GM21515 (cell line): ENCODE measurements at regions not wholly inside any gene's neighbourhood (a gene's known extent, or its start where the extent isn't known, plus 50 kb on each side); places are given as distances from the start of the nearest gene placed in this dataset.

Source experiments
- ATAC-seq: cut with Tn5 transposase; IDR thresholded peaks from one replicate; pipeline ENCODE4 v1.9.1; 2021; ENCODE audit not compliant: unreplicated experiment

DNA sequence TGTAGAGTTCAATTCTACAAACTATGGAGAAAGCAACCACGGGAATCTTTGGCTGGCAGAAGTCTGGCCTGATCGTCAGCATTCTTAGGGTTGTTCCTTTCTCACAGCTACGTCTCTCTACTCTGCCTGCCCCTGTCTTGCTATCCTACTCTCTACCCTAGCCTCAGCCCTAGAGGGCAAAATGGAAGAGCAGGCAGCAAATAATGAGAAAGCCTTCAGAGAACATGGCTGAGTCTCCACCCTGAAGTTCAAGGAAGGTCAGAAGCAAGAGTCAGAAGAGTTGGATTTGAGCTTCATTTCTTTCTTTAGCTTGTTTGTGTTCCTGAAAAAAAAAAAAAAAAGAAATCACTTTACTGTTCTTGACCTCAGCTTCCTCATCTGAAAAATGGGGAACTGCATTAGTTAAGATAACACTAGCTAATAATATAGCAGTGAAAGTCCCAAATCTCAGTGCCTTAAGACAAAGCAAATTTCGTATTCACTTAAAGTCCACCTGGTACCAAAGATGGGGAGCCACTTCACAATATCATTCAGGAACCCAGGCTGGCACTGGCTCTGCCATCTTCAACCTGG is 50.2 kb upstream of the CCND2 start:
- no peak for ATAC-seq

DNA sequence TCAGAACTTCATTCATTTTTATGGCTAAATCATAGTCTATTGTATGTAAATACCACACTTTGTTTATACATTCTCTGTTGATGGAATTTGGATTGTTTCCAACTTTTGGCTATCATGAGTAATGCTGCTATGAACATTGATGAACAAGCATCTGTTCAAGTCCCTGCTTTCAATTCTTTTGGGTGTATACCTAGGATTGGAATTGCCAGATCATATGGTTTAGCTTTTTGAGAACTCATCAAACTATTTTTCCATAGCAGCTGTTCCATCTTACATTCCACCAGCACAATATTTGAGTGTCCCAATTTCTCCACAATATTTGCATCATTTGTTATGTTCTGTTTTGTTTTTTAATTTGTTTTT is 52.3 kb upstream of the CCND2 start:
- no peak for ATAC-seq

DNA sequence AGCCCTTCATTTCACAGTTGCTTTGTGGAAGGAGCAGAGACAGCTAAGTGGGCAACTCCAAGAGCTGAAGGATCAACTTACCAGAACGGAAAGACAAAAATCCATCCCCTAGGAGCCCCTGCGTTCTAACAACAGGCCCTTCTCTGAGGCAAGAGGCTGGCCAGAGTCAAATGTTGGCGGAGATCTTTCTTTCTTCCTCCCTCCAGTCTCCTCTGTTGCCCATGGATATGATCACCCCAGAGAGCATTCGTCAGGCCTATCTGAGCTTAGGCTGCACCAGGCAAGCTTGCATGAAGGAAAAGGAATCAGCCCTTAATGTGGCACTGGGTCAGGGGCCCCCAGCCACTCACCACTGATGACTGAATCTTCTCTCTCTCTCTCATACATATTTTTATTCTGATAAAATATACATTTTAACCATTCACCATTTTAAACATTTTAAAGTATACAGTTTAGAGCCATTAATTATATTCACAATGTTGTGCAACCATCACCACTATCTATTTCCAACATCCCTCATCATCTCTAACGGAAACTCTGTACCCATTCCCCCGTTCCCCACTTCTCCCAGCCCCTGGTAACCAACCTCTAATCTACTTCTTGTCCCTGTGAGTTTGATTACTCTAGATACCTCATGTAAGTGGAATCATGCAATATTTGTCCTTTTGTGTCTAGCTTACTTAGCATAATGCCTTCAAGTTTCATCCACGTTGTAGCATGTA is 52.9 kb upstream of the CCND2 start:
- ATAC-seq: no peak

DNA sequence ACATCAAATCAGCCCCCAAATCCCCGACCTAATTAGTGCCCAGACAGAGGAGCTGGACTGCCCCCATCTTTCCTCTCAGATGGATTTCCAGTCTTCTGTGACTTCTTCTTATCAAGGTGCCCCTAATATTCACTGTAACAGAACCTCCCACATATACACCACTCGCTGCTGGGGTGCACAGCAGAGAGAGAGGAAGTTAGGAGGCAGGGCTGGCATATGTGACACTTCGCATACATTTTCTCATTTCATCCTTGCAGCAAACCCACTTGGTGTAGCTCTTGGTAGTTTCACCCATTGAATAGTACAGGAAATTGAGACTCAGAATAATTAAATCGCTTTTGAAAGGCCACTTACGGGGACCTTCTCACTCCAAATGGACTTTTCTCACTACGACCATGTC is 56.5 kb upstream of the CCND2 start:
- ATAC-seq: no peak

GRCh38 chr12:4216187-4216927 is 57.2 kb upstream of the CCND2 start:
- peak; percentile 12 for ATAC-seq

DNA sequence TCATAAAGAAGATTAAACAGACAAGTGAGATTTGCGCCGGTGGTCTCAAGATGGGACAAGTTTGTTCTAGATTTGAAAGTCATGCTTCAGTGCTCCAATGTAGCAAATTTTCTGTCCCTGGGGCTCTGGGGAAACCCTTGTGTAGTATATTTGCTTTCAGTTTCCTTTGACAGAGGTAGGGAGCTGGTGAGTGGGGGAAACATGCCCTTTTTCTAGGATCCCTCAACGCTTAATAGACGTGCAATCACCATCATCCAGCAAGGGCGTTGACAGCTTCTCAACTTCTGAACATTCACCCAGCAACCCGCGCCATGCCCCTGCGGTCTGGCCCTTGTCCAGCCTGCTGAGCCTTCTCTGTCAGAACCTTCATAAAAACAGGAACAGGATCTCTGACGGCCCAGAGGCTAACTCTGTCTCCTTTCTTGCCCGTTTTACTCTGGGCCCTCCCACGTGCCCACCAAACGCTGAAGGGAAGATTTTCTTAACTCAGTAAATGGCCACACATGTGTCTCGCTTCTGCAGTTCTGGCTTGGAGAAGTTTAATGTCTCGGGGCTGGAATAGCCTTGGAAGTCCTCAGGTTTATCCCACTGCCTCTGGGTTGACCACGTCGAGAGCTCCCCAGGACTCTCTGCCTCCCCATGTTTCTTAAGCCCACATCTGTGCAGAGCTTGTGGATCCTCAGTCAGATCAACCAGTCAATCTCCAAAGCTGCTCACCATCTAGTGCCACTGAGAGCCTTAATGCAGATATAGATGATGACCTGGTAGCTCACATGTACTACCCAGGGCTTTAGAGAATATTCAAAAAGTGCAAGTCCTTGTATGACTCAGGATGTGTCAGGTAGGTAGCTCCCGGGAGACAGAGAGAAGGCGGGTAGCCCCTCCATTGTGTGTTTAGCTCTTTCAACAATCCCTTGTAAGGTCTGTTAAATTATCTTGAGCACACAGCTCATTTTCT is 58.1 kb upstream of the CCND2 start:
- peak; percentile 61 for ATAC-seq

DNA sequence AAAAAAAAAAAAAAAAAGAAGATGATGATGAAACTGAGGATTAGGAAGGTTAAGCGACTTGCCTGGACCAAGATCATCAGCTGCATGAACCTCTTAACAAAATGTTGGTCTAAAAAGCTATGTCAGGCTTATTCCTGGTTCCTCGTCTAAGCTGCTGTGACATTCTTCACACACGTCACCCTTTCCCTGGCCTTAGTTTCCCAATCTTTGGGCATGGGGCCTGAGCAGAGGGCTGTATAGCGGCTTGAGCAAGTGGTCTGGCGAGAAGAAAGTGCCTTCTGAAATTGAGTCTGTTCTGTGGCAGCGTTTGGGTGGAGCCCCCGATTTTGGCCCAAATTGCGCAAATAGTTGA is 58.7 kb upstream of the CCND2 start:
- no peak for ATAC-seq

DNA sequence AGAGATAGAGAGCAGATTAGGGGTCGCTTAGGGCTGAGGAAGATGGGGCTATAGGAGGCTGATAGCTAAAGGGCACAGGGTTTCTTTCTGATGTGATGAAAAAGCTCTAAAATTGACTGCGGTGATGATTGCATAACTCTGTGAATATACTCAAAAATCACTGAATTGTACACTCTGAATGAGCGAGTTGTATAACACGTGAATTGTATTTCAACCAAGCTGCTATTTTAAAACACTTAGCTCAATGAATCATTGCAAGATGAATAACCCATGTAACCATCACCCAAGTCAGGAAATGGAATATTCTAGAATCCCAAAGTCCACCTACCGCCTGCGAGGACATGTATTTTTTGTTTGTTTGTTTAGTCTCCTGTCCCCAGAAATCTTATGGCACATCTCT is 60.1 kb upstream of the CCND2 start:
- no peak for ATAC-seq

- ATAC-seq: no peak
Measured at GRCh38 chr12:4212845-4213244, 60.7 kb upstream of the CCND2 start.

DNA sequence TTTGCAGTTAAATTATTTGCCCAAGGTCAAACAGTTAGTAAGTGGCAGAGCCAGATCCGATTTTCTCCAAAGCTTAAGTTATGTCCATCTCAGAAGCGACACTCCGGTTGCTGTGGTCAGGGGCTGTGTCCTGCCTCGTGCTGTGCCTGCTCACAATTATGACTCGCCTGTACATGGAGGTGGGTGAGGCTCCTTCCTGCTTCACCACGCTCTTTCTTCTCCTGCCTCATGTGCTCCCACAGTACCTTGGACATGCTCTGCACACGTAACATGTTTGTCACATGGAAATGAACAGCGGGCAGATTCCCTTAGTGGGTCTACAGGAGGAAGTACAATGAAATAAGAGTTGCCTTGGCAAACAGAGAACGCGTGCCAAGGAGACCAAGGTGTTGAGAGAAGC is 62.2 kb upstream of the CCND2 start:
- ATAC-seq: no peak

- ATAC-seq: no peak
Measured at GRCh38 chr12:4210183-4210582, 63.4 kb upstream of the CCND2 start.

- ATAC-seq: no peak
Measured at GRCh38 chr12:4206470-4206869, 67.1 kb upstream of the CCND2 start.

DNA sequence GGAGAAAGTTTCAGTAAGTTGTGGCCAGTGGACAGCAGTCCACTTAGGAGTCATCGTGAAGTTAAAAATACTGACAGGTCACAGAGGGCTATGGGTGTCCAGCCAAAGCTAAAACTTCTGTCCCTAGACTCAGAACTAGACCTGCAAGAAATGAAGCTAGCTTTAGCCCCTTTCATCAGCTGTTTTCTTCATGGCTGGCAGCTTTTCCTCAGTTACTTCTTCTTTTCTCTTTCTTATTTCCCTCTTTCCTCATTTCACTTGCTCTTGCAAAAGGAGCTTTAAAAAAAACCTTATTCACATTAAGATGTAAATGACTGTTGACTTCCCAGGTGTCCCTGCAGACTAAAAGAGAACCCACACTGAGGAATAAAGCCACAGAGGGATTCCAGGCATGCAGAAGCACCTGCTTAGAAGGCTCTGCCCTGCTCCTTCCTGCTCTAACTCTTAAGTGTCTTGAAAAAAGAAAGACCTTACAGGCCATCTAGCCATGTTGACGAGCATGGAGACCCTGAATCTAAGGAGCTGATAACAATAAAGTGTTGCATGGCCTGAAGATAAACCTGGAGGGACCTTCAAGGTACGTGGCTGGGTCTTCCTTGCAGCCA is 69.7 kb upstream of the CCND2 start:
- no peak for ATAC-seq

DNA sequence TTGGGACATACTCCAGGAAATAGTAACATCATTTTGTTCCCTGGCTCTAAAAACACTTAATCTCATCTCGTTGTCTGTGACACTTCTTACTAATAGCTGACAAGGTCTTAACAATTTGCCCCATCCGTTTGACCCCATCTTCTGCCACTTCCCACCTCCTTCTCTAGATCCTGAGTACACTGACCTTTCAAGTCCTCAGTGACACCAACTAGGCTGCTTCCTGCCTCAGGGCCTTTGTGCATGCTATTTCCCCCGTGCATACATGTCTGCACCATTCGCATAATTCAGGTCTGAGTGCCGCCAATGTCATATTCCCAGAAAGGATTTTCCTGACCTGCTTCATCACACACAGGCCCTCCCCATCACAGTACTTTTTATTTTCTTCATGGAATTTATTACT is 70.6 kb upstream of the CCND2 start:
- no peak for ATAC-seq

GRCh38 chr12:4202487-4202886 is 71.1 kb upstream of the CCND2 start:
- ATAC-seq: no peak

DNA sequence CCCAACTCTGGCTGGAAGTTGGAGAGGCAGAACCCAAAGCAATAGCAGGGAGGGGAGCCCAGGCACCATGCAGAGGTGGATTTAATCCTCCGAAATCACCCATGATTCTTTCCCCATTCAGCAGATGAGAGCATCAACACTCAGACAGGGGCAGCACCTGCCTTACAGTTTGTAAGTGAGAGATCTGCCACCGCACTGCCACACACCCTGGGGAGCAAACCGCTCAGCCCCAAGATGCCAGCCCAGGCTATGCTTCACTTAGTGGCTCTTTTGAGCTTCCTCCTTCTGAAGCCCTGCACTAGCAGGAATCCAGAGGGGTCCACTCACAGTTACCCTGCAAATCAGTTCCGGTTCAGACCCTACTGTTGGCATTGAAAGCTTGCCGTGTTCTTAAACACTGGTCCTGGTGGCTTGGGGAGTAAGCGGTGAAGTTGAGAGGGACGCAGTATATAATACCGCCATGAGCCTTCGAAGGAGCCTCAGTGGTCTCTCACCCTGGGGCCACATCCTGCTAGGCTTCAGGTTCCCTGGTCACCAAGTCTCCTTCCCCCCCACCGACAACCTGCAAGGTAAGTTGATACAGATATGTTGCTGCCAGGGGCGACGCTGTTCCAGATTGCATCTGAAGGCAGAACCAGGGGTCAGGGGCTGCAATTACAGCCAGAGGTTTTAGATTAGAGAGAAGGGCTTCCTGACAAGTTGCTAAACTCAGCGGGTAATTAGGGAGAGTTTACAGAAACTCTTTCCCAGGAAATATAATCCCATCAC is 72.0 kb upstream of the CCND2 start:
- ATAC-seq: no peak

GRCh38 chr12:4197922-4198763 is 75.4 kb upstream of the CCND2 start:
- no peak for ATAC-seq

GRCh38 chr12:4196805-4197420 is 76.6 kb upstream of the CCND2 start:
- no peak for ATAC-seq

GRCh38 chr12:4194668-4195067 is 78.9 kb upstream of the CCND2 start:
- ATAC-seq: no peak
